CD4-positive, alpha-beta T cell treated with Interleukin-4 for 1 hour (primary cell): ENCODE measurements at regions not wholly inside any gene's neighbourhood (a gene's known extent, or its start where the extent isn't known, plus 50 kb on each side); places are given as distances from the start of the nearest gene placed in this dataset.
A peak's percentile ranks its signal among the peaks of the same experiment; 100 is the strongest.

Source experiments
- DNase-seq, 2 donors: peaks; one replicate each; pipeline ENCODE4 v3.0.0-alpha.2; 2020 to 2022

DNA sequence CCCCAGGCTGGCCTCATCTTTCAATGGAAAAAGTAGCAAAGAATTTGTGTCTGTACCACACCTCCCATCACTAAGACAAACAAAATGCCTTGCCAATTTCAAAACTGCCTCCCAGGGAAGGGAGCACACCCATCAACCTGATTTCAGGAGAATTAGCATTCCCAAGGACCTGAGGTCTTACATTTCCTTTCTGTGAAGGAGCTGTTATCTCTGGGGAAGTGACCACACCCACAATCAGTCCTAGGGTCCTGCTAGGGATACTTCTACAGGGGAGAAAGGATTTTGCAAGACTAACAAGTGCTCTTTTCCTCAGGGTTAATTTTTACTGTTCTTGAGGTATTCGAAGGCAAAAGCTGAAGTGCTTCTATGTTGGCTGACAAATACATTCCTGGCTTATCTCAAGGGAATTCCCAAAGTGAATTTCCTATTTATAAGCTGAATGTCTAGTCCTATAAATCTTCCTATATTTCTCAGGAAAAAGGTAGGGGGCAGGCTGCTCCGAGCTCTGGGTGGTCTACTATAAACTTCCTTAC lies 97.4 kb upstream of the ITGA1 start:
- no peak for DNase-seq

DNA sequence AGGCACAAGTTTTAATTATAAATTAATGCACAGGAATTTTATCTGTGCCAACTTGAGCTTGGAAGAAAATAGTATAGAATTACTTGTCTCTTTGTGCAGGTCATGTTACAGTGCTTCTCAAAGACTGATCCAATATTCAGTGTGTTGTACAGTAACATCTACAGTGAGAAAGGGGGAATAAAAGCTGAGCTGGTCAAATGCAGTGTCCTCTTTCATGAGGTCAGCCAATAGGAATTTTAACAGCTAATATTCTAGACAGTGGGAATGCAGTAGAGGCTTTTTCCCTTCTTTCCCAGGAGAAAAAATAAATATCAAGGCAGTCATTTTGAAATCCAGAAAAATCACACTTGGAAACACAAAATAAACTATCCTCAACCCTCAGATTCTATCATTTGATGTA lies 95.7 kb upstream of the ITGA1 start:
- DNase-seq, result no peak

DNA sequence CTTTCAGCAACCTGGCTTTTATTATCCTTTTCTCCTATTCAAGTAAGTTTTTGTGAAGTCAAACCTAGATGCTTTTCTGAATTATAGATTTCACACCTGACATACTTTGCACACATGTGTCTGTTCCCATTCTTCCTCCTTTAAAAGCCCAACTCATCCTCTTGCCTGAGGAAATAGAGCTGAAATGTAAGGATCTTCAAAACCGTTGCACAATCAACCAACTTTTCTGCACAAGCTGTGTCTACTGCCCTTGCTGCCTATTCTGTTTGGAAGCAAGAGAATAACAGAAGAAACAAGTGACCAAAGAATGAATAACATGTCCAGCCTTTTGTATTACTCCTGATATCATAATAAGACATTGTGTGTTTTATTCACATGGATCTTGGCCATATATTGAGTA lies 95.1 kb upstream of the ITGA1 start:
- DNase-seq, result no peak

DNA sequence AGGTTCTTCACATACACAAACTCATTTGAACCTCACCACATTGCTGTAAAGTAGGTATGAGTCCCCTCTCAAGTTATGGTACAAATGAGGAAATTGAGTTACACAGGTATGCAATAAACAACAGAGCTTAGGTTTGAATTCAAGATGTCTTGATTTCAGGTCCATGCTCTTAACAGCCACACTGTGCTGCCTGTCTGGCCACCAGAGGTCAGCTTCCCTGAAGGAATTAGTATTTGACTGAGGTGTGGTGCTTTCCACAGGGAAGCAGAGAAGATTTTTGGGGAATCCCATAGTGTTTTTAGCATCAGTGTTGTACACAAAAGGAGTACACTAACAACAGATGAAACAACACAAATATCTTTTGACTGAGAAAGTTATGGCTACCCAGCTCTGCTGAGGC lies 94.4 kb upstream of the ITGA1 start:
- DNase-seq, result peak; percentile 14 to 45

DNA sequence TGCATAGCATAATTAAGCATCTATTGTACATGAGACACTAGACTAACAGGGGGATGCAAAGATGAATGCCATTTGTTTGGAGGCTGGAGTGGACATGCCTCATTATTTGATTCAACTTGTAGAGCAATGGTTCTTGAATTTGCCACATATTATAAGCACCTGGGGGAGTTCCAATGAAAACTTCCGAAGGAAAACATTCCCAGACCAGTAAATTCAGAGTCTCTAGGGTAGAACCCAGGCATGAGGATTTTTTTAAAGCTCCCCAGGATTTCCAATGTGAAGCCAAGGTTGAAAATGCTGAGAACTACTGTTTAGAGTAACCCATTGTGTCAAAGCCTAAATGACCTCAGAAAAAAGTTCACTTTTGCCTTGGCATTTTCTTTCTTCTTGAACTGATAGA lies 93.9 kb upstream of the ITGA1 start:
- DNase-seq, result no peak

DNA sequence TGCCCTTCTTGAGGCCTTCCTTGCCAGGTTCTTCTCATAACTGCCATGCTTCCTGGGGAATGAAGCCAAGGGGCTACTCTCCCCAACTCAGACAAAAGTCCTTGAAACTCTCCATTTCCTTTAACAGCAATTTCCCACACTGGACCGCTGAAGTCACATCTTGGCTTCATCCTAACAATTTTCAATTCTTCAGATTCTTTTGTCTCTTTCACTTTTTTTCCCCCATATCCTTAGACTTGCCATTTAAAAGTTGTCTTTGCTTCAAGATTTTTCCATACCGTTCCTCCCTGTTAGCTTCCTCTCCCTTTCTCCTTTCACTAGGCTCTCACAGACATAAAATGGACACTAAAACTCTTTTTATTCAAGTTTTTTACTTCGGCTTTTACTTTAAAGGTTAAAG lies 93.1 kb upstream of the ITGA1 start:
- no peak for DNase-seq

DNA sequence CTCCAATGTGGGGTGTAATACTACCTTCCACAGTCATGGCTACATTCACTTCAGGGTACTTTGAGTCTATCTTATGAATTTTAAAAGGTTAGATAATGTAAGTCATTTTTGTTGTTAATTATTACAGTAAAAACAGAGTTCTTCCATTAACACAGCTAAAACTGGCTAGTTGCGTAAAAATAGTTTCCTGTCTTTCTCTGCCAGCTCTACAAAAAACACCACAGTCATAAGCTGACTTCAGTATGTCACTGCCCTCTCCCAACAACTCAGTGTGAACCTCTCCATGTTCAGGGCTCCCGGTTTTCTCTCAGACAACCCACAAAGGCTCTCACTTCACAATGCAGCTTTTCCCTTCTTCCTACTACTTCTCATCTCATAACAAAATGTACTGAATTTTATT lies 84.8 kb upstream of the ITGA1 start:
- DNase-seq, result no peak

DNA sequence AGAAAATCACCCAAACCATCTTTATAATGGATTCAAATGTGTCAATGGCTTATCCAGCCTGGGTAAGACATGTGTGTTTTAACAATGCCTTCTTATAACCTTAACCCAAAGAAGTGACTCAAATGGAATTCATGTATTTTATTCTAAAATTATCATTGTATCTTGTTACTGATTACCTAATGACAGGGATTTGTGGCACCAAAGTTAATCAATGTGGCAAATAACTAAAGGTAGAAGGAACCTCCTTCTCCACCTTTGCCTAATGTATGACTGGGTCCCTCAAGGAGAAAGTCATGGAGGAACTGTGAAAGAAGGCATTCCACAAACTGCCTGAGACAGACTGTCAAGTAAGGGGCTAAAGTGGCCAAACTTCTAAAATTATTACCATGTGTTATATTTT lies 84.4 kb upstream of the ITGA1 start:
- DNase-seq, result no peak

DNA sequence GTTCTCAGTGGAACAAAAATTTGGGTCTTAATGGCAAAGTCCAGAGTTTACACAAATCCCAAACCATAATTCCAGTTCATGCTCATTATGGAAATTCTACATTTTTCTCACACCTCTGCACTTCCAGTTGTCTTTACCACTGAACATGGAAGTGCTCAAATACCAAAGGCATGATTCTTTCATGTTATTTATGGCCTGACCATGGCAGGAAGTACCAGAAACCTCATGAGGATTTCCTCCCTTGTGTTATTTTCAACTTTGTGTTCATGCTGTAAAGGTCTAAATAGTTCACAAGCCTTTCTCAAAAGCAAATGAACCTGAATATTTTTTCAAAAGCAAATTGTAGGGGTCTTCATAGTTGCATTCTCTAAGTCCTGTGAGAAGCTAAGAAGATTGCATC lies 82.0 kb upstream of the ITGA1 start:
- no peak for DNase-seq

DNA sequence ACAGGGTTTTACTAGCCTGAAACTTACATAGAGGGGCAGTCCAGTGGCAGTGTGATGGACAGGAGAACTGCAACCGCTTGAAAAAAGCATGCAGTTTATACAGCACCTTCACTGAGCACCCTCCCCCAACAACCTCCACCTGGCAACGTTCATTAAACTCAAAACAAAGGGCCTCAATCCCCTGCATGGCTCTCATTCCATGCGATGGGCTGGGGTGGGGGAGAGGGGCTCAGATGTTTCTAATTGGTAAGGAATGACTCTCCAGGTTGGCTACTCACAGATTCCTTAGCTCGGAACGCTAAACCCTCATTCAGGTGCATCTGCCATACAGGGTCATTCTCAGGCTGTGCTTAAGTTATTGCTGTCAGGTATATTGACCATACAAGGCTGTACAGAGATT lies 80.9 kb upstream of the ITGA1 start:
- DNase-seq, result no peak

DNA sequence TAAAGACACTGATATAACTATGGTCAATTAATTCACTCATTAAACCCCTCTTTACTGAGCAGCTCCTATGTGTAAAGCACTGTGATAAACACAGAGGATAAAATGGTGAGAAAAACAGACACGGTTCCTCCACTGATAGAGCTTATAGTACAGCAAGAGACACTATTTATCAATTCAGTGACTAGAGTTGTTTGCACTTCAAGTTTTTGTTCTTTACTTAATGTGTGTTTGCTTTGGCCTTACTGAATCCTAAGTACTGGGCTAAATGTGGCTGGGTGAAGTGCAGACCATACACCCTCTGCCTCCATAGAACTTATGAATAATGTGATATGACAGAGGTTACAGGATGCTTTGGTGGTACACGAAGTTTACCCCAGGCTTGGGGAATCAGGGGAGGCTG lies 80.1 kb upstream of the ITGA1 start:
- DNase-seq, result no peak

DNA sequence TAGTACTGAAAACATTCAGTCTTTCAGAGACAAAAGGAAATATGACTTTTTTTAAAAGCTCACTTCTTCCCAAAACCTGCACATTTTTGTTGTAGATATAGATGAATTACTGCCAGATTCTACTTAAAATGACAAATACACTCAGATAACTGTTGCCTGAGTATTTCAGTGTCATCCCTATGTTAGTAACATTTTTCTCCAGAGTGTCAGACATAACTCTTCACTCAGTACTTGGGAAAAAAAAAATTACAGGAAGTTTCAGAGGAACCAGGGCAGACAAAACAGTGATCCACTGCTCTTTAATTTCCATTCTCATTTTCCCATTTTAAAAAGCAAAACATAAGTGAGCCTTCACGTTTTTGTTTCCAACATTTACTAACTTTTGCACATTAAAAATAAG lies 79.3 kb upstream of the ITGA1 start:
- no peak for DNase-seq

DNA sequence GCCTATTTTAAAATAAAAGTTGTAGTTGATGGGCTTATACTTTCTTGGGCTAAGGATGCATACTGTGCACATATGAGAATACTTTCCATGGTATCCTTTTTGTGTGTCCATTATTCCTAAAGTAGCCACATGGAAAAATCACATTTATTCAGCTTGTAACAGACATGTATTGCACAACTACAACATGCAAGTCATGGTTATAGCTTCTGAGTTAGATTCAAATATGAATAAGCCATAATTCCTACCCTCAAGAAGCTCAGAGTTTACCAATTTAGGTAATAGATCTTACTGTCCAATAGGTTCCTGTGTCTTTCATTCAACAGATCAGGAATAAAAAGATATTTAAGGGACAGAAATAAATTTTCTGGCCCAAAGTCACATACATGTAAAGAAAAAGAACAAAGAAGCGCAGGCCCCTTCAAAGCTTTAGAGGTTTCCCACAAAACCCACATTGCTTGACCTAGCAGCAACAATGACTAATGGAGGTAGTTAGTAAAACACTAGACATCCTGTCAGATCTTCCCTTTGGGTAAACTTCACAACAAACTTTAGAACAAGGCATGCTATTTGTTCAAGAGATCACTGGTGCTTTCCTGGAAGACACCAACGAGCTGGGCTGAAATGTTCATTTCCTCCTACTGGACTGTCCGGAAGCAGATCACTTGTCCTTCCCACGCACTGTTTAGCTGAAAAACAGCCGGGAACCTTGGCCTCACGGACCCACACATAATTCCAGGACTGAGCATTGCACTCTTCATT lies 78.4 kb upstream of the ITGA1 start:
- peak in 1 of 2 donors; percentile 27 for DNase-seq

DNA sequence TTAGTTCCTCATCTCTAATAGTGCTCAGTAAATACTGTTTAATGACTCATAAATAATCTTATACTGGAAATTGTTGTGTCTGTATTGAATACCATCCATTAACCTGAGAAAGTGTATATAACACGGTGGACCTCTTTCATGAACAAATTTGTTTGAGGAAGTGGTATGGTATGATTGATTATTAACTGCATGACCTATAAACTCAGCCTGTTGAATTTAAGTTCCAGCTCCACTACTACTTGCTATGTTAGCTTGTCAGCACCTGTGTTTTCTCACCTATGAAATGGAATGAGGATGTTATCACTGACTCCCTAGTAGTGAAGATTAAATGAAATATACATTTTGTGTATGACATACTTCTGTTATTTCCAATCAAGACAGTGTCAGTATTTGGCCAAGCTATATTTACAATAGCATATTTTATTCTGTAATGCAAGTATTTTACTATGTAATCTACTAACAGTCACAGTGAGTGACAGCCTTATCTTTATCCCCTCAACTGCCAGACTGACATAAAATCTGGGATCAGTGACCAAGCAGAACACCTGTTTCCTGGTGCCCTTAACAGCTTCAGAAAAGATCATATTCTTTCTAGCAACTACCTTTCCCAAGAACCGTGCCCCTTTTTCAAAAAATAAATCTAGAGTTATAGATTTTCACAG lies 77.3 kb upstream of the ITGA1 start:
- no peak for DNase-seq

DNA sequence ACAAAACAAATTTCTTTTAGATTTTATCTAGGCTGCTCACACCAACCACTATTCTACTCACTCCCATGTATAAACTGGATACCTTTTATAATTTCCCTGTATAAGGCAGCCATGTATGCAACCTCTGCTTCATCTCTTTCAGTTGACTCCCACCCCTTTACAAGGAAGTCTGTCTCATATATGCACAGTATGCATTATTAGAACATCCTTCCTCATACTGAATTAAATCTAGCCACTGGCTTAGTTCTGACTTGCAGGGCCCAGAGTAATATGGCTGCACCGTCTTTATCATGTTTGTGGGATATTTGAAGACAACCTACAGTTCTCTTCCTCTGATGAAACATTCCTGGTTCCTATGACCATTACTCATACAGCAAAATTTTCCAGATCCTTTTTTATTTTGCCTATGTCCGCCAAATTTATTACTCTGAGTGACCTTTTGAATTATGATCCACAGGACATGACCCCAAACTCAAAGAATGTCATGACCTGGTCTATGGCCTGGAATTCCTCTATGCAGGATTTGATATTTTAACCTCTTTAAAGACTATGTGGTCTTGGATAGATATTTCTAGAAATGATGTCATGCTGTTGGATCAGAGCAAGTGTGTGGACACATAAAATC lies 76.6 kb upstream of the ITGA1 start:
- no peak for DNase-seq

DNA sequence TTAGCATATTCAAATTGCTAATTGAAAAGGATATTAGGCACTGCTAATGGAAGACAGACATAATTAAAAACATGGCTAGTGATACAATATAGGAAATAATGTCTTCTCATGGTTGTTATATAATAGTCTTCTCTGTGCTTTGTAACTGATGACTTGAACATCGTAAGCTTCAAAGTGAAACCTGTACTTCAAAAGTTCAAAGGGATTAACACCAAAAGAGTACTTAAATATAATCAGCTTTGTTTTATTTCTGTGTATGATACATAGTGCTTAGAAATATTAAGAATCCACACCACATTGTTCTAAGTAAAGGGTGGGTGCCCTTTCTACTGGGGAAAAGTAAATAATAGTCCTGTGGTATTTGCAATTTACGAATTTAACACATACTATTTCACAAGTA lies 75.4 kb upstream of the ITGA1 start:
- DNase-seq, result no peak

DNA sequence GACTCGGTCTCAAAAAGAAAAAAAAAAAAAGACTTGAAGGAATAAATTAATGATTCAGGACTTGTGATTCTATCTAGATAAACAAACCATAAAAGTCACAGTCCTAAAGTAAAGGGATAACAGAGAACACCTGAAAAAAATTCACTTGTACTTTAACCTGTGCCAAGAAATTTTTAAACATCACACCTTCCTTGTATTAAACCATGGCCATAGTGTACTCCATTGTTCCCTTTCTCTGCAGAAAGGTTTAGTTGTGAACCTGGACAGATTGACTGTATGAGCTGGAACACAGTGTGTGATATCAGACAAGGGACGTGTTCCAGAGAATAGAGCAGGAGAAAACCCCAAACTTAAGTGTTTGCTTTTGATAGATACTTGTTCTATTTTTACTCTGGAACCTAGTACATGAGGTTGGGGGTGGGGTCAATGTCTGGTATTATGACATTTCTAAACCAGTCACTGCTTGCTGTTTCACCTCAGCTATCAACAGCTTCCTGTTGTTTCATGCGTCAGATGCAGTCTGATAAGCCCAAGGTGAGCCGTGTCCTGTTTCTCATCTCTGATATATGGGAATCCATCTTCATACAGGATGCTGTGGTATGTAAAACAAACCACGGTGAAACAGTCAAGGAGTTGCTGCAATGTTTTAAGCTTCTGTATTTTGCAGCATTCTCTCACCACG lies 62.5 kb upstream of the ITGA1 start:
- DNase-seq, result peak; percentile 81 to 89

DNA sequence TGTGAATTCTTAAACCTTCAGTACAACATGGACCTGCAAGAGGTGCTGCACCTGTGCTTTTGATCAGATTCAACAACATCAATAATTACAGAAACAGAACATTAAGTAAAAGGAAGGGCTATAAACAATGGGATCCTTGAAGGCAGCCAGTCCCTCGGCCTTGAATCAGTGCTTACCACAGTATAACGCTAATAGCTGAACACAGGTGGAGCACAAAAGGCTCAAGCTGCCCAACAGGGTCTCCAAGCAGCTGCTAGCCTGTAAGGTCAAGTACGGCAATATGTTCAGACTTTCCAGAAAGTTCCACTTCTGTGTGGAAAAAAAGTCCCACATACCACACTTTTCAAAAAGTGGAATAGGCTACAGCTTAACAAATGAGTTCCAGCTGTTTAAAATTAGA lies 61.9 kb upstream of the ITGA1 start:
- no peak for DNase-seq

DNA sequence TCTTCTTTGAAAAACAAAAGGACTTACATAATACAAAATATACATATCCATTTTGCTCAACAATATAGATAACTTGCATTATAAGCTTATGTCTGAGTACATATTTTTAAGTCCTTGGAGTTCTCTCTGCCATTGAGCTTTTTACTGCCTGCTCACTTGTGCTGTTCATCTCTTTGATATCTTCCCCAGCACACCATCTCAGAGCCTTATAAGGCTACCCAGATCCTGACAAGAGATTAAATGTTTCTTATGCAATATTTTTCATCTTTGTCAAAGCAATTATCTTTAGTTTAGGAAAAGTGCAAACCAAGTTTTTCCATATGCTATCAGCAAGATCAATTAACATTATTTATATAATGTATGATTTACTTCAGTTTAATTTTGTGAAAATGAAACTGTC lies 60.7 kb upstream of the ITGA1 start:
- no peak for DNase-seq

DNA sequence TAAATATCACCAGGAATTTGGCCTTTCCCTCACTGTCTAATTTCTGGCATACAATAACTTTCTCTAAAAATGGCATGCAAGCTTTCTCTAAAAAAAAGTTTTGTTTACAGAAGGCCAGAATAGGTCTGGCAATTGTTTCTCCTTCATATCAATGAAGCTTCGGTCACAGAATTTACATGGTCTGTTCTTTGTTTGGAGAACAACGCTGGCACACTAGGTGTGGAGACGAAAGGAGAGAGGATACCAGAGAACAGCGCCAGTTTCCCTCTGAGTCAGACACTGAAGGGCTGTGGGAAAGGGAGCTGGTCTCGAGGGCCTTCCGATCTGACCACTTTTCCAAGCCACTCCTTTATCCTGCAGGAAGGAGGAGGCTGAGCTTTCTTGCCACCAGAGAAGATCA lies 60.1 kb upstream of the ITGA1 start:
- DNase-seq, result no peak

DNA sequence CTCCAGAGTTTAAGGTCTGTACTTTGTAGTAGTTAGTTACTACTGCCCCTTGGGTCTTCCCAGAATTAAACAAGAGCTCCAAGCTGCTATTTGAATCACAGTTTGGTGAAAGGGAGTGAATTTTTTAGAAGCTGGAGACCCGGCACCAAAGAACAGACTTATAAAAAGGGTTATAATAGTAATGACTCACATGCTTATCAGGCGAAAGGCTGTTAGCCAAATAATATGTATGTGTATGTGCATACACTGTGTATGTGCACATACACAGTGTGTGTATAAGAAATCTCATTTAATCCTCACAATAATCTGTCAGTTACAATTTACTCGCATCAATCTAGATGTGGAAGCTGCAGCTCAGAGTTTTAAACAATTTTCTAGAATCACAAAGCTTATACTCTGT lies 59.5 kb upstream of the ITGA1 start:
- no peak for DNase-seq

DNA sequence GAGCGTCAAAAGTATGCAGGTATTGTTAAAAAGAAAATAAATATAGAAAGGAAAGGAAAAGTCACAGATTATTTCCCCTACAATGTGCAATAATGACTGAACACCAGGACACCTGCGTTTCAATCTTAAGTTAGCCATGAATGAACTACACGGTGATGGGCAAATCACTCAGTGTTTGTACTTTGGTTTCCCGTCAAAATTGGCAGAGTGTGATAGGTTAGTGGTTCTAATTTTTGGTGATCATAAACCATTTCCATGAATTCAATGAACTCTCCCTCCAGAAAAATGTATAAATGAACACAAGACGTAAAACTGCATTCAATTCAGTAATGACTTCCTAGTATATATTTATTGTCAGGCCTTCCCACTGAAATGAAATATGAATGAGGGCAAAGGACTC lies 59.0 kb upstream of the ITGA1 start:
- no peak for DNase-seq

DNA sequence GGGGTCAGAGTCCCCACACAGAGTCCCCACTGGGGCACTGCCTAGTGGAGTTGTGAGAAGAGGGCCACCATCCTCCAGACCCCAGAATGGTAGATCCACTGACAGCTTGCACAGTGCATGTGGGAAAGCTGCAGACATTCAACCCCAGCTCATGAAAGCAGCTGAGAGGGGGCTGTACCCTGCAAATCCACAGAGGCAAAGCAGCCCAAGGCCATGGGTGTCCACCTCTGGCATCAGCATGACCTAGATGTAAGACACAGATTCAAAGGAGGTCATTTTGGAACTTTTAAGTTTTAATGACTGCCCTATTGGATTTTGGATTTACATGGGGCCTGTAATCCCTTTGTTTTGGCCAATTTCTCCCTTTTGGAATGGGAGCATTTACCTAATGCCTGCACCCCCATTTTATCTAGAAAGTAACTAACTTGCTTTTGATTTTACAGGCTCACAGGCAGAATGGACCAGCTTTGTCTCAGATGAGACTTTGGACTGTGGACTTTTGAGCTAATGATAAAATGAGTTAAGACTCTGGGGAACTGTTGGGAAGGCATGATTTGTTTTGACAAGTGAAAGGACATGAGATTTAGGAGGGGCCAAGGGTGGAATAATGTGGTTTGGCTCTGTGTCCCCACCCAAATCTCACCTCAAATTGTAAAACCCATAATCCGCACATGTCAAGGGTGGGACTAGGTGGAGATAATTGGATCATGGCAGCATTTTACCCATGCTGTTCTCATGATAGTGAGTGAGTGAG lies 56.3 kb upstream of the ITGA1 start:
- DNase-seq, result no peak
